Activated CD4-positive, CD25-positive, alpha-beta regulatory T cell treated with anti-CD3 and anti-CD28 coated beads, Interleukin-2, amount 50 U/mL, for 24 hours (primary cell): ENCODE measurements at regions not wholly inside any gene's neighbourhood (a gene's known extent, or its start where the extent isn't known, plus 50 kb on each side); places are given as distances from the start of the nearest gene placed in this dataset.

Experiments
- ATAC-seq, 2 donors: fragments of 150-1000 bp; cut with Tn5 transposase; one replicate each; pipeline ENCODE4 v1.10.0; 2021; ENCODE audit warnings: mild to moderate bottlenecking in 1 of 2, moderate library complexity in 1 of 2

- ATAC-seq = no peak
These were observed 185.5 kb upstream of the NFE2L3 start for GRCh38 chr7:25966469-25966868.

GRCh38 chr7:25967278-25968204 lies 184.5 kb upstream of the NFE2L3 start:
- ATAC-seq = peak; percentile 39 to 58

- ATAC-seq = peak; percentile 87 to 89
These were observed 183.6 kb upstream of the NFE2L3 start for GRCh38 chr7:25968205-25968993.

GRCh38 chr7:25970356-25970755 lies 181.6 kb upstream of the NFE2L3 start:
- no peak for ATAC-seq

- ATAC-seq = no peak
These were observed 181.1 kb upstream of the NFE2L3 start for GRCh38 chr7:25970911-25971310.

GRCh38 chr7:25976630-25977029 lies 175.4 kb upstream of the NFE2L3 start:
- ATAC-seq = no peak

- no peak for ATAC-seq
These were observed 173.5 kb upstream of the NFE2L3 start for GRCh38 chr7:25978466-25978865.

- no peak for ATAC-seq
These were observed 172.4 kb upstream of the NFE2L3 start for GRCh38 chr7:25979605-25980004.

- ATAC-seq = no peak
These were observed 169.3 kb upstream of the NFE2L3 start for GRCh38 chr7:25982684-25983083.

- ATAC-seq = no peak
These were observed 166.8 kb upstream of the NFE2L3 start for GRCh38 chr7:25985196-25985595.

GRCh38 chr7:25988640-25989039 lies 163.4 kb upstream of the NFE2L3 start:
- ATAC-seq = no peak

- ATAC-seq = no peak
These were observed 162.8 kb upstream of the NFE2L3 start for GRCh38 chr7:25989140-25989705.

- ATAC-seq = no peak
These were observed 157.5 kb upstream of the NFE2L3 start for GRCh38 chr7:25994433-25994994.

GRCh38 chr7:25995216-25995615 lies 156.8 kb upstream of the NFE2L3 start:
- ATAC-seq = no peak

GRCh38 chr7:25996006-25996408 lies 156.0 kb upstream of the NFE2L3 start:
- no peak for ATAC-seq

GRCh38 chr7:25998499-25998898 lies 153.5 kb upstream of the NFE2L3 start:
- ATAC-seq = no peak

- ATAC-seq = no peak
These were observed 151.2 kb upstream of the NFE2L3 start for GRCh38 chr7:26000841-26001240.

GRCh38 chr7:26001662-26002244 lies 150.2 kb upstream of the NFE2L3 start:
- ATAC-seq = no peak

GRCh38 chr7:26005683-26006410 lies 146.2 kb upstream of the NFE2L3 start:
- no peak for ATAC-seq

GRCh38 chr7:26006426-26006825 lies 145.6 kb upstream of the NFE2L3 start:
- ATAC-seq = no peak

- ATAC-seq = no peak
These were observed 144.5 kb upstream of the NFE2L3 start for GRCh38 chr7:26007510-26007909.

GRCh38 chr7:26008428-26008827 lies 143.6 kb upstream of the NFE2L3 start:
- no peak for ATAC-seq
